Renal cortical epithelial cell (primary cell): ENCODE measurements at regions not wholly inside any gene's neighbourhood (a gene's known extent, or its start where the extent isn't known, plus 50 kb on each side); places are given as distances from the start of the nearest gene placed in this dataset.
"Not testable (repeated sequence)": the region's sequence is repeated elsewhere in the genome, so short reads cannot be mapped to it uniquely, and the experiment has no call there.

Experiments used
- DNase-seq: peaks from one replicate; pipeline ENCODE4 v3.0.0-alpha.2; 2011; ENCODE audit warnings: low read depth

DNA sequence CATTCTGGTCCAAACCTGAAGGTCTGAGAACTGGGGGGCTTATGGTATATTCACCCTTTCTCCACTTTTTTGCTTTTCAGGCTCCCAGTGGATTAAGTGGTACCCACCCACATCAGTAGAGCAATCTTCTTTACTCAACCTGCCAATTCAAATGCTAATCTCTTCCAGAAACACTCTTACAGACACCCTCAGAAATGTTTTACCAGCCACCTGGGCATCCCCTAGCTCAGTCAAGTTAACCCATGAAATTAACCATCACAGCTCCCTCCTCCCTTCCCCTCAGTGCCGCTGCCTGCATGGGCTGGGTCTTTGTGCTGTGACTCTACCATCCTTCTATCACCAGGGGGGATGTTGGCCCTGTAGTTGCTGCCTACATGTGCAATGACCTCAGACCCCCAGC is 398.7 kb downstream of the BUD13 start:
- no peak for DNase-seq

GRCh38 chr11:116373104-116373944 is 399.5 kb downstream of the BUD13 start:
- no peak for DNase-seq

DNA sequence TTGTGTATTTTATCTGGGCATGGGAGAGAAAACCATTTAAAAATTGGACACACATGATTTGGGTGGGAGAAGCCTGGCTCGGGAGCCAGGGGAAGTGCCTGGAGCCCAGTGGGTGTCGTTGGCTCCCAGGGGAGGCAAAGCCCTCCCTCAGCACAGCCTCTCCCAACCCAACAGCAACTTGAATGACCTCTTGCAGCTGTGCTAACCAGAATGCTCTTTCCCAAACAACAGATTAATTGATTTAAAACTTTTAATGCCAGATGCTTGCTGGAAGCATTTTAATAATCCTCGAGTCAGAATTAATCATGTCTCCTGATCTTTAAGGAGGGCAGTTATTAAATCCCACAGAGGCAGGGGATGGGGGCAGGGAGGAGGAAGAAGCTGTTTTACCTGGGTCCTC is 401.6 kb downstream of the BUD13 start:
- no peak for DNase-seq

DNA sequence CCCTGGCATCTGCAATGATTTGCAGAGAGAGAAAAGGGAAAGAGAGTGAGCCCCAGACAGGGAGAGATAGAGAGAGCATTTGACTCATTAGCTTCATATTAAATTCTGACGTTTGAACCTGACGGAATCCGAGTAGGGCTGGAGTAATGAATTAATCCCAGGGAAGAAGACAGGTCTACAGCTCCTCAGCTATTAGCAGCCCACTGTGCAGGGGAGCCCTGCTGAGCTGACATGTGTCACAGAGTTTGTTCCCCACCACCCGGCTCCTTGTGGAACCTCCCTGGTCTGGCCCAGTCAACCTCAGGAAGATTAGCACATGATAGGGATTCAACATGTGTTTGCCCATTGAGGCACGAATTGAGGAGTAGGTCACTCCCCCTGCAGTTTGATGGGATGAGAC is 404.0 kb downstream of the BUD13 start:
- DNase-seq = no peak

DNA sequence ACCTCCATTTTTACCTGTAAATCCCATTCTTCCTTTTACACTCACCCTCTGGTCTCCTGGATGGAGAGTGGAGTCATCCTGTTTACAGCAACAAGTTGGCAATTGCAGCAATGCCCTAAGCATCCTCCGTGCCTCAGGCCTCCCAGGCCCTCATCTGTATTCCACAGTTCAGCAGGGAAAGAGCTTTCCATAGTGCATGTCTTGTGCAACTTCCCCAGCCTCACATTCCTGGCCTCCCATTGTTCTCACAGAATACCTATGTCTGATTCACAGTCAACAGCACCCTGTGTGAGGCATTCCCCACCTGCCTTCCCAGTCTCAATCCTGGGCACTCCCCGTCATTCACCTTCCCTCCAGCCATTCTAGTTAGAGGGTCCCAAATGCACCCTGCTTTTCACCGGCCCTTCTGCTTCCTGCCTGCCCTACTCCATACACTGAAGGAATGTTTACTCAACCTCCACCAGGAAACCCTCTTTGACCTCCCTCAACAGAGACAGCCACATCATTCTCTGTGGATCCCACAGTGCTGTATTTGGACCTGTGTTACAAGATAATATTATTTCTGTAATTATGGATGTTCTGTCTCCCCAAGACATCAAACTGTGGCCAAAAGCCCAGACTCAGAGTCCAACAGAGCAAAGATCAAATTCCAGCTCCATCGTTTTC is 405.7 kb downstream of the BUD13 start:
- peak; percentile 60 for DNase-seq

DNA sequence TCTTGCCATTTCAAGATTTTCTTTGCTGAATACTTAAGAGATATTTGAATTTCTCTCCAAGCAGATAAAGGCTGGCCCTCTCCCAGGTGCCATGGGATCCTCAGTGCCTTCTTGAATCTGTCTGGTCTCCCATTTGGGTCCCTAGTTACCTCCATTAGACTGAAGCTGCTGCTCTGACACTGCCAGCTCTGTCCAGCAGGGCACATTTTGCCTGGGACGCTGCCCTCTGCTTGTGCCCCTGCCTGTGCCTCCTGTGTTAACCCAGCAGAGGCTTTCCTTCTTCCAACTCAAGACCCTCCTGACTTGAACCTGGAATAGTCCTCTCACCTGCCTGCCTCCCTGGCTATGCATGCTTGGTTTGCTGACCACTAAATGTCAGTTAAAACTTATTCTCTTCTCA is 406.3 kb downstream of the BUD13 start:
- no peak for DNase-seq

- DNase-seq = not testable (repeated sequence)
Measured at GRCh38 chr11:116364925-116365324, 407.9 kb downstream of the BUD13 start.

GRCh38 chr11:116364348-116364747 is 408.4 kb downstream of the BUD13 start:
- DNase-seq = no peak

GRCh38 chr11:116360221-116360941 is 412.4 kb downstream of the BUD13 start:
- no peak for DNase-seq

- DNase-seq = no peak
Measured at GRCh38 chr11:116357784-116358544, 414.8 kb downstream of the BUD13 start.

DNA sequence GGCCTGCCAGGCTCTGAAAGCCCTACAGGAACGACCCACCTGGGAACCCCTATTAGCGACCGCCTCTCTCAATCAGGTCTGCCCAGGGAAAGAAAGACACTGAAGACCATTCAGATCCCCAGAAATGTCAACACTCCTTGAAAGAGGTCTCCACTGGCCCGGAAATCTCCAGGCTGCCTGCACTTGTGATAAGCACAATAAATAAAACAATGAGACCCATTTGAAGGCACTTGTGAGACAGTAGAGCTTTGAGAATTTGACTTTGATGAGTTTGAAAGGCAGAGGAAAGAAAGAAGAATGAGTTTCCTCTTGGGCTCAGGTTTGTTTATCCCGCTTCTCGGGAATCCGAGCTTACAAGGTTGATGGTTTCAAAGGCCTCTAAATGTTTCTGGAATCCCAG is 416.3 kb downstream of the BUD13 start:
- no peak for DNase-seq

- no peak for DNase-seq
Measured at GRCh38 chr11:116355104-116355503, 417.7 kb downstream of the BUD13 start.

DNA sequence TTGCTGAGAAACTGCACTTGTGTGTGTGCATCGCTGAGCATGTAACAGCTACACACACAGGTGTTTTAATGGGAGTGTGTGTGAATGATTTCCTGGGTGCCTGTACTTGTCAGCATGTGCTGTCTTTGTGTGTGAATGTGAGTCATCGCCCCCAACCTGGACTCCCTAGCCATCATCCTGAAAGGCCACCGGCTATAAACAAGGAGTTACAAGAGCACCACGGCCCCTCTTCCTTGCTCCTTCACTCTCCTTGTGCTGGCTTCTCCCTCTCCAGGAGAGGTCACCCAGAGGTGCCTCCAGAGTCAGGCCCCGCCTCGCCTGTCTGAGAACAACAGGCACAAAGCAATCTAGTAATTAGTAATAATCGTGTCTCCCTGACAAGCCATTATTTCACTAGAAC is 419.2 kb downstream of the BUD13 start:
- DNase-seq = peak; percentile 36

DNA sequence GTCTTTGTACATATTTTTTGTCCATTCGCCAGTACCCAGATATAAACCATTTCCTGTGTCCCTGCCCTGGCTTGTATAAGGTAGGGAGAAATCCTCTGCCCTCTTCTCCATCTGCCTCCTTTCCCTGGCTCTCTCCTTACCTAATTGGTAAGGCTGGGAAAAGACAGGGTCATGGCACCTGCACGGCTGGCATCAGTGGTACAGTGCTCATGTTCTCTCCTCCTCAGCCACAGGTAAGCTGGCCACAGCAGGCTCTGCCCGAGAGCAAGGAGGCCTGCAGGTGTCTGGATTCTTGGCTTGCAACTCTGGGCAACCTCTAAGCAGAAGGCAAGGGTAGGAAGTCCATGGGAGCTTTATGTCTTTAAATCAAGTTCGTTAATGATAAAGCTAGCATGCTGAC is 419.9 kb downstream of the BUD13 start:
- no peak for DNase-seq

- no peak for DNase-seq
Measured at GRCh38 chr11:116348226-116348625, 424.6 kb downstream of the BUD13 start.

DNA sequence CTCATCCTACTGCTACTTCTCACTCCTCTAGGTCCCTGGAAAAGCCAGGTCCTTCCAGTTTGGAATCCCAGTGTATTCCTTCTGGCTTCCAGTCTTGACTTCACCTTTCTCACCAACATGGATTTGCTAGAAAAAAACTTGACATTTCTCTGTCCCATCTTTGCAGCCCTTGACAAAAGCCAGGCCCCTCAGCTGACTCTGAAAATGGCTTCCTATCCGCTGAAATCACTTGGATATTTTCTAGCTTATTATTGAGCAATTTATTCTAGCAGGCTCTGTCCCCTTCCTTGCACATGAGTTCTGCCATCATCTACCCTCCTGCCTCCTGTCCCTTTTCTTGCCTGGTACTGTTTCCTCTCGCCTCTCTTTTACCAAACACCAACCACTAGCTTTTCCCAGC is 427.2 kb downstream of the BUD13 start:
- no peak for DNase-seq

- DNase-seq = no peak
Measured at GRCh38 chr11:116344601-116345000, 428.2 kb downstream of the BUD13 start.

GRCh38 chr11:116343270-116343669 is 429.5 kb downstream of the BUD13 start:
- no peak for DNase-seq

- DNase-seq = no peak
Measured at GRCh38 chr11:116342148-116342547, 430.6 kb downstream of the BUD13 start.

DNA sequence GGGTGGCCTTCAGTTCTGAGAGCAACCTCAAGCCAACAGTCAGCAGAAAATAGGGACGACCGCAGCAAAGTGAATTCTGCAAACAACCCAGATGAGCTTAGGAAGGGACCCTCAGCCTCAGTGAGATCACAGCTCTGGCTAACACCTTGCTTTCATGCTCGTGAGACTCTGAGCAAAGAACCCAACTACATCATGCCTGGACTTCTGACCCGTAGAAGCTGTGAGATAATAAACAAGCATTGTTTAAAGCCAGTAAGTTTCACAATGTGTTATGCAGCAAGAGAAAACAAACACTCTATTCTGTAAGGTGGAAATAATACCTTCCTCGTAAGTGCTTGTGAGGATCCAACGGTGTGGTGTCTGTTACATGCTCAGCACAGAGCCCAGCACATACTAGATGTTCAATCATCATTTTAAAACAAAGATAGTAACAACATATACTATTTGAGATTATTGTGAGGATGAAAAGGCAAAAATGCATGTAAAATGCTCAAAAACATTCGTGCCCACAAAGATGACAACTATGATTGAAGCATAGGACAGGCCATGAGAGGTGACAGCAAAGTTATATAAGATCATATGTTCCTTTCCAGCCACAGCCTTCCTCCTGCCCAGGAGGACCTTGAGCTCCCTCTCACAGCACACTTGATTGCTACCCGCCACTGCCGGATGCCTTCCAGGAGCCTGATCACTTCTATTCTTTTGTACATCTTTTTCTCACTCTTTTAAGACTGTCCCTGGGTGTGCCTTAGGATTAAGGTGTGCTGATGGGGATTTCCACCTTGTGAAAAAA is 433.3 kb downstream of the BUD13 start:
- no peak for DNase-seq

- not testable (repeated sequence) for DNase-seq
Measured at GRCh38 chr11:116338500-116338899, 434.3 kb downstream of the BUD13 start.
